T-helper 1 cell (primary cell): ENCODE measurements at regions not wholly inside any gene's neighbourhood (a gene's known extent, or its start where the extent isn't known, plus 50 kb on each side); places are given as distances from the start of the nearest gene placed in this dataset.

Source experiments
- DNase-seq, 5 donors: peaks; one replicate each; pipeline ENCODE4 v3.0.0-alpha.2; 2012 to 2020

DNA sequence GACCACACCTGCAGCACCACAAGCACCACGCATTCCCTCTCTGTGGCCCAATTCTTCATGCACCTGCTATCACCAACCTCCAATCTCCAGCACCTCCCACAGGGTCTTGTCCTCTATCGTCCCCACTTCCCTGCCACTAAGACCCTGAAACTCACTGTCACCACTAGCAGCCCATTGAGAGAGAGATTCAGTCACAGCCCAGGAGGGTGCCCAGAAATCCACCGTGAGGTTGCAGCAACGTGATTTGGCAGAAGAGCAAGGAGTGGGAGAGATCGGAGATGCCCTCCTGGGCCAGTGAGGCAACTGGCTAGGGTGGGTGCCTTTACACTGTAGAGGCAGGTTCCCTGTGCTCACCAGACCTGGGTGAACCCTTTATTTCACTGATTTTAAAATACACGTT lies 90.1 kb downstream of the ANKRD60 start:
- DNase-seq, result no peak

- no peak for DNase-seq
Observed at GRCh38 chr20:58137651-58138265, 90.7 kb downstream of the ANKRD60 start.

DNA sequence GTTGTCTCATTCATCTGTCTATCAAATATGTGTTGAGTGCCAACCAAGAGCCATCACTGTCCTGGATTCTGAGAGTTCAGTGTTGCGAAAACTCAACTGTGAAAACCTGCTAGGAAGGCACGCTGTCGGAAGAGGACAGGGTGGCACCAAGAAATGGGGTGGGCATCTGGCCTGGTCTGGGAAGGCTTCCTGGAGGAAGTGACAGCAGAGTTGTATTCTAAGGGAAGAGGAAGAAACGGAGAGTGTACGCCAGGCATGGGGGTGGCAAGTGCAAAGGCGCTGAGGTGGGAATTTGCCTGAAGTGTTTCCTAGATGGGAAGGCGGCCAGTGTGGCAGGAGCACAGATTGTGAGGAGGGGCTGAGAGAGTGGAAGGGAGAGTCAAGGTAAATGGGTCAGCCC lies 91.2 kb downstream of the ANKRD60 start:
- DNase-seq, result no peak

- no peak for DNase-seq
Observed at GRCh38 chr20:58136149-58136484, 92.3 kb downstream of the ANKRD60 start.

GRCh38 chr20:58135441-58136148 lies 92.9 kb downstream of the ANKRD60 start:
- DNase-seq, result no peak

DNA sequence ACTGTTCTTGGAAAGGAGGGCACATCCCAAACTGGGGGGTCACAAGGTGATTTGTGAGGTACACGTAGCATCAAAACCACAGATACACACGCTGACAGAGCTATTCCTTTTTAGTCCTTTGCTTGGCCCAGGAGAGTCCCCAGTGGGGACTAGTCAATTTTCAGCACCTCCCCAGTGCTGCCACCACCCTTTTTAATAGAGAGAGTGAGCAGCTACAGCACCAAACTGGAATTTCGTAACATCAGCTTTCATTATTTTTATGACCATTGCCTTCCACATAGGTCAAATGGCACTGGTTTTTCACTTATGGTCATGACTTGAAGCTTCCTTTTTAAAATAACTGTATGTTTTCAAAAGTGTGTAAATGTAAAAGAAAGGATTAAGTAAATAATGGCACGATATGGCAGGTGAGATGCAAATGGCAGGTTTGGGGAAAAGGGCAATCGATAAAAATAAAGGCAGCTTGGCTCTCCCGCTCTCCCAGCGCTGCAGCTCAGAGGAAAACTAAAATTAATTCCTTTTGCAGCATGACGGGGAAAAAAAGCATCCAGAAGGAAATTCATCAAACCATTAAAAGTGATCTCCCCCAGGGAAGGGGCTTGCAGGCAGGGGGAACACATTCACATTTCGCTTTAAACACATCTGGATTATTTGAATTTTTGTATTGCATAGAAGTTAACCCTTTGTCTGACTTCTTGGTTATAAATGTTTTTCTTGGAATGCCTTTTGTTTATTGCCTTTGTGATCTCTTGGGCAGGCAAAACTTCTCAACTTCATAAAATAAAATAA lies 95.2 kb downstream of the ANKRD60 start:
- no peak for DNase-seq

GRCh38 chr20:58131551-58132142 lies 96.8 kb downstream of the ANKRD60 start:
- no peak for DNase-seq

- no peak for DNase-seq
Observed at GRCh38 chr20:58131151-58131550, 97.3 kb downstream of the ANKRD60 start.

- DNase-seq, result no peak
Observed at GRCh38 chr20:58130581-58130980, 97.9 kb downstream of the ANKRD60 start.

- DNase-seq, result no peak
Observed at GRCh38 chr20:58130156-58130555, 98.3 kb downstream of the ANKRD60 start.

GRCh38 chr20:58129721-58130151 lies 98.7 kb downstream of the ANKRD60 start:
- no peak for DNase-seq

- DNase-seq, result no peak
Observed at GRCh38 chr20:58128635-58129625, 99.5 kb downstream of the ANKRD60 start.

DNA sequence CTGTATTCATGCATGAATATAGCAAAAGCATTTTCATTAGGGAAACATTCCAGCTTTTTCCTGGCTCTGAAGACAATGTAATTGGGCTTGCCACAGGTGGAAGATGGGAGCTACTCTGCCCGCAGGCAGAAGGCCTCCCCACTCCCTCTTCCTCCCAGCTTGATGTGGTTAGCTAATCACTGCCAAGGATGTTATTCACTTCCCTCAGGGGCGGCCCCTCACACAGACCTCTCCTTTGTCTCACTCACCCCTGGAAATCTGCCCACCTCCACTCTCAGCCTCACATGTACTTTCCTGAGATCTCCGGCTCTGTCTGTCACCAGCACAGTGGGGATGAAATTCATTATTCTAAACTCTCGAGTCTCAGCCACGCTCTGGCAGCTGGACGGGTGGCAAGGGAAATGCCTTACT lies 100.7 kb downstream of the ANKRD60 start:
- no peak for DNase-seq

DNA sequence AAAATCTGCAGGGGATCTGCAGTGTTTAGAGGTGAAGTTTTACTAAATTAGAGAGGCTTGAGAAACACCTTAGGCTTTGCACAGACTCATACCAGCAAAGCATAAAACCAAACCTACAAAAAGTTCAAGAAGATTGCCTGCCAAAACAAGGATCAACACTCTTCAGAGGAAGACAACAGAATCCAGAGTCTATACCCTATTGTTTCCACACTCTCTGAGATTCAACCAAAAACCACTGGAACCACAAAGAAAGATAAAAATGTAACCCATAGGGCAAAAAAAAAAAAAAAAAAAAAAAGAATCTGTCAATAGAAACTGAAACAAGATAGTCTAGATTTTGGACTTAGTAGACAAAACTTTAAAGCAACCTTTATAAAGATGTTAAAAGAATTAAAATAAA lies 102.7 kb downstream of the ANKRD60 start:
- no peak for DNase-seq

DNA sequence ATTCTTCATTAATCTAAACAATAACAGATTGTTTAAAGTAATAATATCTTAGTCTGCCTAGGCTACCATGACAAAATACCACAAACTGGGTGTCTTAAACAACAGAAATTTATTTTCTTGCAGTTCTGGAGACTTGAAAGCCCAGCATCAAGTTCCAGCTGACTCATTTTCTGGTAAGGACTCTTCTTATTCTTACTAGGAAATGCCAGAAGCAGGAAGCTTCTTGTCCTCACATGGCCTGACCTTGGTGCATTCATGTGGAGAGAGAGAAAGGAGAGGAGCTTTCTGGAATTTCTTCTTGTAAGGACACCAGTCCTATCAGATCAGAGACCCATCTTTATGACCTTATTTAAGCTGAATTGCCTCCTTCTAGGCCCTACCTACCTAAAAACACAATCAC lies 110.5 kb downstream of the ANKRD60 start:
- DNase-seq, result no peak

DNA sequence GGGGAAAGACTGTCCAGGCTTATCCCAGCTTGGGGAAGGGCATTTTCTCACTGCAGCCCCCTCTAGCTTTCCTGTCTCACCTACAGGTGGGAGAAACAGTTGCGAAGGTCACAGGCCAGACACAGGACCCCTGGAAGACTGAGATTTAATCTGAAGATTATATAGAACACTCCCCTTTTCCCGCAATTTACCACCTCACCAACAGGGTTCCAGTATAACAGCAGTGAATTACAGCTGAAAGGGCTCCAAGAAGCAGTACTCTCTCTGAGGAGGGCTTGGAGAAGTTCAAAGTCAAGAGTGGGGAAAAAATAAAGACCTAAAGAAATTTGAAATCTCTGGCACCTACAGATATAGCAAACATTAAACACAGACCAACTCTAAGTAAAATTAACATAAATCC lies 111.9 kb downstream of the ANKRD60 start:
- DNase-seq, result no peak

DNA sequence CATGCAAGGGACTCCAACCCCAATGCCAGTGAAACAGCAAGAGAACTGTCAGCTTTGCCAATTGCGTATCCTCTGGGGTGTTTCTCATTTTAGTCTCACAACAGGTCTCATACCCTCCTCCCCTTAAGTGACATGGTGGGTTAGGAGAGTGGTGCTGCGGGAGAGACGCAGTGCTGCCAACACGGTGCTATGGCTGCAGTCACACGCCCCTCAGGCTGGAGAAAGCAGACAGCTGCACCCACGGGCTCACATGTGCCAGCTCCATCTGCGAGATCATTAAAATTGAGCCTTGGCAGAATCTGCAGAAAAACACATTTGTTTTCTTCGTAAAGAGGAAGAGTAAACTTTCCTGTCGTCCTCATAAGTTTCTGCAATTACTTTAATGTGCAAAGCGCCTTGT lies 114.7 kb downstream of the ANKRD60 start:
- DNase-seq, result no peak

- DNase-seq, result no peak
Observed at GRCh38 chr20:58112017-58112781, 116.3 kb downstream of the ANKRD60 start.

DNA sequence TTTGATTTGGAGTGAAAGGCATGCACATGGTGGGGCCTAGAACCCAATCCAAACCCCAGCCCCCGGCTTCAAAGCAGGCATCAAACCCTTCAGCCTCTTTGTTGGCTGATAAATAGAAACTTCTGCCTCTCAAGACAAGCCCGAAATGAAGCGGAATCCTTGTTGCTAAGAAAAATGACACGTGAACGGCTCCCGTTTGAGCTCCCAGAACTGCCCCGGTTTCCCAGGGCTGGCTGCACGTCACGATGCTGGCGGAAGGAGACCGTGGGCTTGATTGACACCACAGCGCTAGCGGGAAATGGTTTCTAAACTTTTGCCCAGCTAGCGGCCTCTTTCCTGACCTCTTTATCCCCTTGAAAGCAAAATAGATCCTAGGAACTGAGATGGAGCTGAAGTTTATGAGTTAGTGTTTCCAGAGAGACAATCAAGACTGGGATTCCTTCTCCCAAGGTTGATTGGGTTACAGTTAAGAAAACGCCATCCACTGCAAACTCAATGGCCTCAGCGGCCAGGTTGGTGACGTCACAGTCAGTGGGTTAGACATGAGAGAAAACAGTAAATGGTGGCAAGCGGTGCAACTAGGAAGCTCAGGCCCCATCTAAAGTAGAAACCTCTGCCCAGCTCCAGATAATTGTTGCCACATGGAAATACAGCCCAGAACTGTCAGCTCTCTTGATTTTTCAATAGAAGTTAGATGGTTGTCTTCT lies 117.0 kb downstream of the ANKRD60 start:
- no peak for DNase-seq

DNA sequence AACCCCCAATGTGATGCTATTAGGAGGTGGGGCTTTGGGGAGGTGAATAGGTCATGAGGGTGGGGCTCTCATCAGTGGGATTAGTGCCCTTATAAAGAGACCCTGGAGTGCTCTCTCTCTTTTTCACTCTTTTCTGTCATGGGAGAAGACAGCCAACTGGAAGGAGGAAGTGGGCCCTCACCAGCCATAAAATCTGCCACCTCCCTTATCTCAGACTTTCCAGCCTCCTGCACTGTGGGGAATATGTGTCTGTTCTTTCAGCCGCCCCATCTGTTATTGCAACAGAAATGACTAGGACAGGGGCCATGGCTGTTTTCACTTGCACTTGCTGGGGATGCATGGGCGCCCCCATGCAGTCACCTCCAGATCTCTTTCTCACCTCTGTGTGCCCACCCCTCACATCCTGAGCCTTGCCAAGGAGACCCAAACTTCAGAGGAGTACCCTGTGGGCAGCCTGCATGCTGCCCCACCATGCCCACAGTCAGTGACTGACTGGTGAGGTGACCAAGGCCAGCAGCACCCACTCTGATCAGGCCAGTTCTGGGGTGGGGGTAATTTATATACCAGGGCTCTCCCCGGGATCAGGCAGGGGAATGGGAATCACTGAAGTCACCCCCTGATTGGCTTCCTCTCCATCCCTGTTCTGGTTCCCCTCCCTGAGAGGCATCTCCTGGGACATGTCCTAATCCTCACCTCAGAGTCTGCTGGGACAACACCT lies 118.4 kb downstream of the ANKRD60 start:
- no peak for DNase-seq
